ENCODE measurements at regions not wholly inside any gene's neighbourhood (a gene's known extent, or its start where the extent isn't known, plus 50 kb on each side); places are given as distances from the start of the nearest gene placed in this dataset.

GRCh38 chr20:10935658-10936402 lies 262.0 kb upstream of the JAG1 start (continued):
- TF ChIP-seq JUNB (IDR thresholded peaks at IDR 0.05; ENCODE audit: unreplicated experiment) (no peak), ZNF462 (CRISPR knock-in tag; IDR thresholded peaks at IDR 0.05) (no peak)

GRCh38 chr20:10936786-10937185 lies 263.0 kb upstream of the JAG1 start:
- DNase-seq (ENCODE audit: low spot score) = no peak
- Mint-ChIP-seq H3K4me1 (no peaks in the 10 kb centered on the region), H3K36me3 (ENCODE audit: low read depth) (no peaks in the 10 kb centered on the region), H3K9me3 (no peaks in the 10 kb centered on the region), H3K4me3 (no peak overlapping the region), H3K27me3 (ENCODE audit: insufficient read depth, low read depth, poor library complexity) (peaks cover 2% of the 10 kb centered on the region), H3K27ac (no peak overlapping the region)
- no peaks in the 10 kb centered on the region for H3K79me2 ChIP-seq (replicated peaks; ENCODE audit: insufficient read depth)
- no peaks in the 10 kb centered on the region for H3F3A ChIP-seq (replicated peaks; ENCODE audit: low read depth)
- H3K36me3 ChIP-seq (ENCODE audit: insufficient read depth) = no peaks in the 10 kb centered on the region
- H3K4me2 ChIP-seq = no peak overlapping the region
- peaks cover 4% of the 10 kb centered on the region for H3K9me2 ChIP-seq (ENCODE audit: insufficient read depth)
- no peak overlapping the region for H3K4me3 ChIP-seq
- H2AFZ ChIP-seq = no peak overlapping the region
- no peaks in the 10 kb centered on the region for H3K27me3 ChIP-seq (ENCODE audit: insufficient read depth)
- H4K20me1 ChIP-seq (replicated peaks; ENCODE audit: insufficient read depth) = no peaks in the 10 kb centered on the region
- H3K4me1 ChIP-seq (ENCODE audit: insufficient read depth) = no peaks in the 10 kb centered on the region
- ATAC-seq = no peak
- H3K27ac ChIP-seq (ENCODE audit: low read depth) = no peak overlapping the region
- TF ChIP-seq STAT1 (IDR thresholded peaks at IDR 0.05; ENCODE audit: unreplicated experiment) = no peak
- TF ChIP-seq ETS1 (IDR thresholded peaks at IDR 0.05) = no peak
- TF ChIP-seq ZNF114 (CRISPR knock-in tag; IDR thresholded peaks at IDR 0.05) = no peak
- TF ChIP-seq CREB1 (CRISPR knock-in tag; IDR thresholded peaks at IDR 0.05; ENCODE audit: low read depth) = no peak
- TF ChIP-seq ZNF331 (CRISPR knock-in tag; IDR thresholded peaks at IDR 0.05; ENCODE audit: low read depth) = no peak
- TF ChIP-seq NANOG (IDR thresholded peaks at IDR 0.05; ENCODE audit: borderline replicate concordance) = no peak
- TF ChIP-seq EZH2 (IDR thresholded peaks at IDR 0.05; ENCODE audit: low read depth, unreplicated experiment) = no peak
- no peak for TF ChIP-seq ZNF462 (CRISPR knock-in tag; IDR thresholded peaks at IDR 0.05)

Data from GM23338 (cell line).